ENCODE measurements at regions not wholly inside any gene's neighbourhood (a gene's known extent, or its start where the extent isn't known, plus 50 kb on each side); places are given as distances from the start of the nearest gene placed in this dataset.

- no peak for DNase-seq
Observed at GRCh38 chr2:42947809-42948600, 155.6 kb upstream of the HAAO start.

- DNase-seq = peak in 1 of 2 experiments; percentile 12
Observed at GRCh38 chr2:42944779-42945415, 152.5 kb upstream of the HAAO start.

- DNase-seq = no peak
Observed at GRCh38 chr2:42942990-42943493, 150.7 kb upstream of the HAAO start.

- DNase-seq = no peak
Observed at GRCh38 chr2:42942214-42942989, 150.0 kb upstream of the HAAO start.

GRCh38 chr2:42941633-42942176, 149.3 kb upstream of the HAAO start:
- DNase-seq = no peak

GRCh38 chr2:42939411-42940206, 147.2 kb upstream of the HAAO start:
- DNase-seq = no peak

GRCh38 chr2:42938671-42939370, 146.4 kb upstream of the HAAO start:
- no peak for DNase-seq

GRCh38 chr2:42937171-42937875, 144.9 kb upstream of the HAAO start:
- no peak for DNase-seq

- DNase-seq = no peak
Observed at GRCh38 chr2:42935692-42936671, 143.6 kb upstream of the HAAO start.

GRCh38 chr2:42934580-42935186, 142.3 kb upstream of the HAAO start:
- DNase-seq = no peak

GRCh38 chr2:42933824-42934254, 141.5 kb upstream of the HAAO start:
- DNase-seq = no peak

GRCh38 chr2:42932271-42933151, 140.1 kb upstream of the HAAO start:
- DNase-seq = no peak

GRCh38 chr2:42931818-42932195, 139.4 kb upstream of the HAAO start:
- peak; percentile 60 to 79 for DNase-seq

GRCh38 chr2:42931146-42931817, 138.9 kb upstream of the HAAO start:
- no peak for DNase-seq

GRCh38 chr2:42930025-42930581, 137.7 kb upstream of the HAAO start:
- peak; percentile 39 to 60 for DNase-seq

GRCh38 chr2:42929546-42930024, 137.2 kb upstream of the HAAO start:
- DNase-seq = no peak
